Sciatic nerve (tissue), 2 donors: ENCODE measurements at regions not wholly inside any gene's neighbourhood (a gene's known extent, or its start where the extent isn't known, plus 50 kb on each side); places are given as distances from the start of the nearest gene placed in this dataset.

Source experiments
- ATAC-seq: fragments of 200-7000 bp; cut with Tn5 transposase; one replicate; pipeline ENCODE4 v1.9.1; 2020; ENCODE audit warnings: mild to moderate bottlenecking, moderate library complexity
- DNase-seq: peaks from one replicate; pipeline ENCODE4 v3.0.0-alpha.2; 2020; ENCODE audit warnings: low spot score
- intact Hi-C: fragments of 100-400 bp; cut with DNase I; formaldehyde crosslinking; loops from one replicate; pipeline ENCODE4 v1.14.2; 2022
- donor health status: DM: no; HTN: no; CAD: no.
- donor health status: DM: no; HTN: no; CAD: no.

GRCh38 chr2:66981074-66981473 is 416.1 kb upstream of the ETAA1 start:
- DNase-seq: no peak
- no peak for ATAC-seq
- intact Hi-C loops: no loop called here

DNA sequence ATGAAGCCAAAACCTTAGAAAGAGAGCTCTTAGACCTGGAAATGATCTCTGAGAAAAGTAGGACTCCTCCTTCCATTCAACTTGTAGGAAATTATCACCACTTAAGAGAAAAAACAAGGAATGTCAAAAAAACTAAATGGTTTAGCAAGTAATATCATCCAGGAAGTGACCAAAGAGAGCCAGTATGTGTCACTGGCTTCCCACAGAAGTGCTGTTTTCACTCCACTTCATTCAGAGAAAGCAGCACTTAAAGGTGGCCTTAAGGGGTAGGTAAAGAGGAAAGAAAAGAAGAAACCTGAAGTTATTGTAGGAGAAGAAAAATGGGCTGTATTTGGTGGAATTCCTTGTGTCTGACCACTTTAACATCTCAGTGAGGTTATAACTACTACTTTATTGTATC is 414.4 kb upstream of the ETAA1 start:
- no peak for ATAC-seq
- intact Hi-C loops: no loop called here

GRCh38 chr2:66984864-66985263 is 412.3 kb upstream of the ETAA1 start:
- intact Hi-C loops: no loop called here
- ATAC-seq (no peak), DNase-seq (no peak)

More for the DNA sequence above, 414.4 kb upstream of the ETAA1 start:
- no peak for DNase-seq

- DNase-seq (no peak), ATAC-seq (no peak)
- intact Hi-C loops: no loop called here
These were observed 411.2 kb upstream of the ETAA1 start for GRCh38 chr2:66985906-66986305.

- ATAC-seq (no peak), DNase-seq (no peak)
- intact Hi-C loops: no loop called here
These were observed 409.4 kb upstream of the ETAA1 start for GRCh38 chr2:66987733-66988132.

GRCh38 chr2:66994654-66995053 is 402.5 kb upstream of the ETAA1 start:
- no peak for ATAC-seq
- intact Hi-C loops: no loop called here
- no peak for DNase-seq

- intact Hi-C loops: no loop called here
- no peak for DNase-seq
- ATAC-seq: no peak
These were observed 401.5 kb upstream of the ETAA1 start for GRCh38 chr2:66995636-66996035.

- intact Hi-C loops: no loop called here
- DNase-seq: no peak
- ATAC-seq: no peak
These were observed 394.3 kb upstream of the ETAA1 start for GRCh38 chr2:67002618-67003371.

GRCh38 chr2:67006373-67006960 is 390.7 kb upstream of the ETAA1 start:
- no peak for ATAC-seq
- DNase-seq: no peak
- intact Hi-C loops: no loop called here

DNA sequence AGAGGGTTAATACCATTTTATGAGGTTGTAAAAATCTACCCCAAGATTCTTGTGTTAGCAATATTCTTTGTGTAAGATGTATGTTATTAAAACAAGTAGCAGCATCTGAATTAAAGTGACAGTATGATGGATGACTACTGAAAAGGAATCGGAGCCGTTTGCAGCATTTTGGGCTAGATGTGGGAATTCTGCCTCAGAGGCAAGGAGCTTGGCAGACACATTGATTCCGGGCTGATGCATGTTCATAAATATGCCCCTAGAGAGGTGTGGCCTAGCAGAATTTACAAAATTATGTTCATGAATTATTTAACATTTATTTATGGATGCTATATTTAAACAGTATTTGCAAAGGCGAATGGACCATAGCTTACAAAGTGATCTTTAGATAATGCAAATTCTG is 389.0 kb upstream of the ETAA1 start:
- intact Hi-C loops: no loop called here
- ATAC-seq (no peak), DNase-seq (no peak)

- DNase-seq (no peak), ATAC-seq (no peak)
- intact Hi-C loops: no loop called here
These were observed 385.0 kb upstream of the ETAA1 start for GRCh38 chr2:67012165-67012564.

GRCh38 chr2:67013821-67014220 is 383.3 kb upstream of the ETAA1 start:
- DNase-seq (no peak), ATAC-seq (no peak)
- intact Hi-C loops: no loop called here

GRCh38 chr2:67015681-67016080 is 381.5 kb upstream of the ETAA1 start:
- ATAC-seq (no peak), DNase-seq (no peak)
- intact Hi-C loops: no loop called here

GRCh38 chr2:67018301-67018700 is 378.8 kb upstream of the ETAA1 start:
- no peak for ATAC-seq

GRCh38 chr2:67032076-67032475 is 365.1 kb upstream of the ETAA1 start:
- DNase-seq (no peak), ATAC-seq (no peak)
- intact Hi-C loops: no loop called here

More at GRCh38 chr2:67018301-67018700, 378.8 kb upstream of the ETAA1 start:
- intact Hi-C loops: no loop called here
- DNase-seq: no peak

DNA sequence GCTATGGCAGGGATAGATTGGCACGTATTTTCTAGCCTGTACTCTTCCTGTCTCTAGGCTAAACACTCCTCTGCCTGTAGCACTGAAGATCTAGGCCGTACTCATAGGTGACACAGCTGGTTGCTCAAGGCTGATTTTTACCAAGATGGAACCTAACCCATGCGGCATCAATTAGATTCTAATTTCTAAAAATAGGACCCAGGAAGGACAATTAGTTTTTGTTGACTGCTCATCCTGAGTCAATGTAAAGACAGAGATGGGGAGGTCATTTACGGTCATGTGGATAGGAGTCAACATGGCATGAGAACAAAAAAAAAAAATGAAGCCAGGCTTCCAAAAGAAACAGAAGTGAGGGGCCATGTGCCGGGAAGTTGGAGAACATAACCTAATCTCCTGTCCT is 360.7 kb upstream of the ETAA1 start:
- no peak for DNase-seq

GRCh38 chr2:67037655-67038054 is 359.5 kb upstream of the ETAA1 start:
- ATAC-seq (no peak), DNase-seq (no peak)
- intact Hi-C loops: no loop called here

More for the DNA sequence above, 360.7 kb upstream of the ETAA1 start:
- intact Hi-C loops: no loop called here
- ATAC-seq: no peak

- intact Hi-C loops: no loop called here
- DNase-seq (no peak), ATAC-seq (no peak)
These were observed 358.9 kb upstream of the ETAA1 start for GRCh38 chr2:67038195-67038594.

- intact Hi-C loops: no loop called here
- DNase-seq (no peak), ATAC-seq (no peak)
These were observed 358.1 kb upstream of the ETAA1 start for GRCh38 chr2:67039058-67039457.

GRCh38 chr2:67039517-67040103 is 357.5 kb upstream of the ETAA1 start:
- DNase-seq (no peak), ATAC-seq (no peak)
- intact Hi-C loops: no loop called here

GRCh38 chr2:67041051-67041450 is 356.1 kb upstream of the ETAA1 start:
- intact Hi-C loops: no loop called here
- DNase-seq (no peak), ATAC-seq (no peak)
